Chondrocyte (in vitro differentiated cells): ENCODE measurements at regions not wholly inside any gene's neighbourhood (a gene's known extent, or its start where the extent isn't known, plus 50 kb on each side); places are given as distances from the start of the nearest gene placed in this dataset.
A peak's percentile ranks its signal among the peaks of the same experiment; 100 is the strongest.

Experiments
- DNase-seq: peaks from one replicate; pipeline ENCODE4 v3.0.0; 2021; ENCODE audit warnings: mixed read lengths, low spot score
- H3K27ac Mint-ChIP-seq: one replicate; pipeline ENCODE4 v1.8.0; 2021; ENCODE audit warnings: mild to moderate bottlenecking, moderate library complexity, mixed read lengths; ENCODE audit not compliant: unreplicated experiment
- H3K27me3 Mint-ChIP-seq: 2 replicates; pipeline ENCODE4 v1.8.0; 2021; ENCODE audit warnings: low read depth, mixed read lengths
- H3K36me3 Mint-ChIP-seq: 2 replicates; pipeline ENCODE4 v1.8.0; 2021; ENCODE audit warnings: low read depth, mixed read lengths
- H3K4me1 Mint-ChIP-seq: 2 replicates; pipeline ENCODE4 v1.8.0; 2021; ENCODE audit warnings: low read depth, mild to moderate bottlenecking, mixed read lengths
- H3K4me3 Mint-ChIP-seq: one replicate; pipeline ENCODE4 v1.8.0; 2021; ENCODE audit warnings: mild to moderate bottlenecking, moderate library complexity, mixed read lengths; ENCODE audit not compliant: unreplicated experiment
- H3K9me3 Mint-ChIP-seq: 2 replicates; pipeline ENCODE4 v1.8.0; 2021; ENCODE audit warnings: low read depth, mixed read lengths
- CTCF ChIP-seq: fragments of 200-600 bp; sonication (generic); IDR thresholded peaks from 2 replicates; pipeline ENCODE4 v1.5.0; 2021; ENCODE audit warnings: antibody characterized with exemption, mild to moderate bottlenecking, moderate library complexity

GRCh38 chr1:25006770-25007169, 76.7 kb upstream of the RUNX3 start:
- DNase-seq: no peak
- Mint-ChIP-seq H3K4me1 (peaks cover 56% of the 10 kb centered on the region), H3K27ac (peak overlapping the region; percentile 18), H3K36me3 (no peaks in the 10 kb centered on the region), H3K27me3 (peaks cover 6% of the 10 kb centered on the region), H3K9me3 (no peaks in the 10 kb centered on the region), H3K4me3 (peak overlapping the region; percentile 33)
- no peak for TF ChIP-seq CTCF

- Mint-ChIP-seq H3K27ac (no peak overlapping the region), H3K27me3 (peaks cover 6% of the 10 kb centered on the region), H3K4me3 (no peak overlapping the region), H3K36me3 (no peaks in the 10 kb centered on the region), H3K9me3 (no peaks in the 10 kb centered on the region), H3K4me1 (peaks cover 53% of the 10 kb centered on the region)
- no peak for TF ChIP-seq CTCF
- DNase-seq: no peak
These were observed 74.3 kb upstream of the RUNX3 start for GRCh38 chr1:25004355-25004754.

GRCh38 chr1:25003457-25004190, 73.5 kb upstream of the RUNX3 start:
- no peak for TF ChIP-seq CTCF
- Mint-ChIP-seq H3K27me3 (peaks cover 6% of the 10 kb centered on the region), H3K36me3 (no peaks in the 10 kb centered on the region), H3K4me3 (no peak overlapping the region), H3K27ac (peak overlapping the region; percentile 78), H3K4me1 (peaks cover 47% of the 10 kb centered on the region), H3K9me3 (no peaks in the 10 kb centered on the region)
- no peak for DNase-seq

GRCh38 chr1:25003000-25003399, 72.9 kb upstream of the RUNX3 start:
- peaks cover 41% of the 10 kb centered on the region for H3K4me1 Mint-ChIP-seq
- TF ChIP-seq CTCF: no peak
- peak overlapping the region; percentile 78 for H3K27ac Mint-ChIP-seq
- H3K4me3 Mint-ChIP-seq: no peak overlapping the region
- DNase-seq: no peak
- no peaks in the 10 kb centered on the region for H3K9me3 Mint-ChIP-seq
- peaks cover 6% of the 10 kb centered on the region for H3K27me3 Mint-ChIP-seq
- H3K36me3 Mint-ChIP-seq: no peaks in the 10 kb centered on the region

GRCh38 chr1:25001125-25001915, 71.2 kb upstream of the RUNX3 start:
- no peak for TF ChIP-seq CTCF
- Mint-ChIP-seq H3K9me3 (peaks cover 4% of the 10 kb centered on the region), H3K4me3 (no peak overlapping the region)

More at GRCh38 chr1:25001125-25001915, 71.2 kb upstream of the RUNX3 start:
- Mint-ChIP-seq H3K4me1 (peaks cover 24% of the 10 kb centered on the region), H3K27ac (no peak overlapping the region), H3K36me3 (peaks cover 1% of the 10 kb centered on the region), H3K27me3 (no peaks in the 10 kb centered on the region)
- no peak for DNase-seq
